SIG-M5 treated with dmso at 0.1 percent for 504 hours (cell line): ENCODE measurements at regions not wholly inside any gene's neighbourhood (a gene's known extent, or its start where the extent isn't known, plus 50 kb on each side); places are given as distances from the start of the nearest gene placed in this dataset.

Experiments
- DNase-seq: peaks from one replicate; lab custom pipeline; 2025; ENCODE audit not compliant: unreplicated experiment; lab: John Stamatoyannopoulos, UW

- no peak for DNase-seq
Observed at GRCh38 chr6:44603044-44603686, 215.7 kb downstream of the CDC5L start.

- no peak for DNase-seq
Observed at GRCh38 chr6:44606504-44606903, 219.0 kb downstream of the CDC5L start.

GRCh38 chr6:44606976-44607375 is 219.5 kb downstream of the CDC5L start:
- DNase-seq: no peak

GRCh38 chr6:44608175-44608574 is 220.7 kb downstream of the CDC5L start:
- DNase-seq: no peak

GRCh38 chr6:44609051-44609612 is 221.6 kb downstream of the CDC5L start:
- no peak for DNase-seq

GRCh38 chr6:44614396-44614795 is 226.9 kb downstream of the CDC5L start:
- no peak for DNase-seq

GRCh38 chr6:44615621-44616020 is 228.1 kb downstream of the CDC5L start:
- no peak for DNase-seq

- no peak for DNase-seq
Observed at GRCh38 chr6:44617416-44617815, 229.9 kb downstream of the CDC5L start.

GRCh38 chr6:44618371-44618770 is 230.9 kb downstream of the CDC5L start:
- peak; percentile 73 for DNase-seq

- no peak for DNase-seq
Observed at GRCh38 chr6:44620922-44621321, 233.4 kb downstream of the CDC5L start.

- no peak for DNase-seq
Observed at GRCh38 chr6:44621846-44622245, 234.3 kb downstream of the CDC5L start.

GRCh38 chr6:44622555-44622954 is 235.0 kb downstream of the CDC5L start:
- DNase-seq: no peak

- peak; percentile 39 for DNase-seq
Observed at GRCh38 chr6:44622956-44623355, 235.4 kb downstream of the CDC5L start.

- no peak for DNase-seq
Observed at GRCh38 chr6:44624226-44624625, 236.7 kb downstream of the CDC5L start.

GRCh38 chr6:44624936-44625573 is 237.5 kb downstream of the CDC5L start:
- DNase-seq: no peak

GRCh38 chr6:44625996-44626395 is 238.5 kb downstream of the CDC5L start:
- DNase-seq: no peak

- no peak for DNase-seq
Observed at GRCh38 chr6:44626616-44627015, 239.1 kb downstream of the CDC5L start.

- peak; percentile 36 for DNase-seq
Observed at GRCh38 chr6:44627091-44627882, 239.8 kb downstream of the CDC5L start.

- no peak for DNase-seq
Observed at GRCh38 chr6:44627883-44628271, 240.4 kb downstream of the CDC5L start.

- no peak for DNase-seq
Observed at GRCh38 chr6:44628347-44628746, 240.8 kb downstream of the CDC5L start.

GRCh38 chr6:44629636-44630035 is 242.1 kb downstream of the CDC5L start:
- no peak for DNase-seq
